GM21381 (cell line): ENCODE measurements at regions not wholly inside any gene's neighbourhood (a gene's known extent, or its start where the extent isn't known, plus 50 kb on each side); places are given as distances from the start of the nearest gene placed in this dataset.

Source experiments
- ATAC-seq: cut with Tn5 transposase; IDR thresholded peaks from one replicate; pipeline ENCODE4 v1.9.1; 2021; ENCODE audit warnings: mild to moderate bottlenecking, moderate library complexity; ENCODE audit not compliant: unreplicated experiment

- no peak for ATAC-seq
Observed at GRCh38 chr13:59176775-59177174, 987.0 kb downstream of the DIAPH3 start.

DNA sequence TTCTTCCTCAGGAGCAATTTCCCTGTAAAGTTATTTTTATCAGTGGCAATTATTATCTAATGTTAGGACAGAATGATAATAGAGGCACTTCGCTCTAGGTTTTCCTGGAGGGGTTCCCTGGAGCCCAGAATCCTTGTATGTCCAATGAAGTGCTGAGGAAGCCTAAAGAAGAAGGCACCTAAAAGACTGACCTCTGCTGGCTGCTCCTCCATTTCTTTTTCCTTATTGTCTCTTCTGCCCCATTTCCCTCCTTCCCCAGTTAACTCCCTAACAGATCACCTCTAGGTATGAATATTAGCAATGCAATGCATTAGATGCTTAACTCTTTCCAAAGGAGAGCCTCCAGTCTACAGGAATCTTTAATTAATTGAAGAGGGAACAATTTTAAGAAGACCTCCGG, 985.4 kb downstream of the DIAPH3 start:
- ATAC-seq = no peak

DNA sequence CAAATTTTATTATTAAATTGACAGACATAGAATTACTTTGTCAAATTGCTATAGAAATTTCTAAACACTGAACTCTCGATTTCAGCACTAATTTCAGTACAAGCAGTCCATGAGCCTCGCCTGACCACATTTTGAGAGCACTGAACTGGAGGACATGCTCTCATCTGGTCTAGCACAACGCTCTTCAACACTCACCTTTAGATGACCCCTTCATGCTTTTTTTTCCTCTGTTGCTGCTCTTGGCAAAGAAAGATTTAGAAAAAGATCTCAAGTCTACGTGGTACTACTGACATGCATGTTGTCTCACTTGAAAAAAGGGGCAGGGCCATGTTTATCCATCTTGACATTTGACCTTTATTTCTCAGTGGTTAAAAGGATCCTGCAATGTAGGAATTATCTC, 981.5 kb downstream of the DIAPH3 start:
- ATAC-seq = no peak

DNA sequence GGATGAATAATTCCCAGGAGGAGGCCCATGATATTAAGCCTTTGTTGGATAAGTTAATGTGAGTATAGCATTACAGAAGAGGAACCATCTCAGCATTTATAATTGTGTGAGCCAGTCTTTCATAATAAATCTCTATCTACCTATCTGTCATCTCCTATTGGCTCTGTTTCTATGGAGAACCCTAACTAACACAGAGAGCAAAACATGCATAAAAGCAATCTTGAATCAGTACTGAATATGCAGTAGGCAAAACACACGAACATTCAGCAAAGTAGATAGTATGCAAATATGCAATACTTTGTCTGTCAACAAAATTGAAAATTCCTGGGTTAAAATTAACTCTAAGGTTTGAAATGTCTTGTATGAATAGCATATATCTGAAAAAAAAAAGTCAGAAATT, 966.3 kb downstream of the DIAPH3 start:
- ATAC-seq = no peak

DNA sequence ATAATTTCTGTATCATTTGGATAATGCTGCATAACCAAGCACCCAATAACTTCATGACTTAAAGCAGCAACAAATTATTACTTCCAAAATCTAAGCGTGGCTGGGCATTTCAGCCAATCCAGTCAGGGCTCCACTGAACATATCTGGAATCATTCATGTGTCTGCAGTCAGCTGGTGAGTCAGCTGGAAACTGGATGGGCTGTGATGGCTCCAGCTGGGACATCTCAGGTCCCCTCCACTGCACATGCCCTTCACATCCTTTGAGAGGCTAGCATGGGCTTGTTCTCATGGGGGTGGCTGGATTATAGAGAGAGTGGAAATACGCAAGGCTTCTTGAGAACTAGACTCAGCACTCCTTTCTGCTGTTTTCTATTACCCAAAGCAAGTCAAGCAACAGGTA, 961.9 kb downstream of the DIAPH3 start:
- no peak for ATAC-seq

- no peak for ATAC-seq
Observed at GRCh38 chr13:59203855-59204254, 959.9 kb downstream of the DIAPH3 start.

DNA sequence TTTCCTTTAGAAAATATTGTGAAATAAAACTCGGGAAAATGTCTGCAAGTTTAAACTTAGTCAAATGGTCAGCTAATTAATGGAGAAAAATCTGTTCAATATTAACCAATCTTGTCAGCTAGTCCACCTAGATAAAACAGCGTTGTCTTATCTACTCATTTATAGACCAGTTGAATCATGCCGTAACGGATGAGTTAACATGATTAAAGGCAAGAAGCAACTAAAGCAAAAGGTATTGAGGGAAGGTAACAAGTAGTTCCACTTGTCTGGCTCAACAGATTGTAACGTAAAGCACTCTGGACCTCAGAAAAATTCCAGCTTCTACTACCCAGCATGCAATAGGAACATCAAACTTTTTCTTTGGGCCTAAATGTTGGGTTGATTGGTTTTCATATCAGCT, 958.2 kb downstream of the DIAPH3 start:
- ATAC-seq = no peak

GRCh38 chr13:59208405-59209195, 955.1 kb downstream of the DIAPH3 start:
- no peak for ATAC-seq

DNA sequence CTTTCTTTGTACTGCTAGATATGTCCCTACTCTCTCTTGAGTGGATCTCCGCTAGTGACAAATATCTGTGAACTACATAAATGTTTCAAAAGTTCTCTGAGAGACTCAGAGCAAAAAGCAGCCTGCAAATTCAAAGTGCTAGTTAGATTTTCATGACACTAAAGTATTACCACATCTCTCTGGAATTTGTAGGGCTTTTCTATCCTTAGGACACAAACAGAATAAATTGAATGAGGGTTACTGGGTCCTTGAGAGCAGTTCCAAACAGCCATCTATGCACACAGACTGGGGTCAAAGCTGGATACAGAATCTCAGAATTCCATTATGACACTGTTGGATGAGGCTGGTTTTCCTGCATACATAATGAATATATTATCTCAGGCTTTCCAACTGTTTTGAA, 953.2 kb downstream of the DIAPH3 start:
- ATAC-seq = no peak

- ATAC-seq = no peak
Observed at GRCh38 chr13:59211606-59212005, 952.1 kb downstream of the DIAPH3 start.

GRCh38 chr13:59229401-59229800, 934.3 kb downstream of the DIAPH3 start:
- no peak for ATAC-seq

- ATAC-seq = no peak
Observed at GRCh38 chr13:59229861-59230260, 933.9 kb downstream of the DIAPH3 start.

DNA sequence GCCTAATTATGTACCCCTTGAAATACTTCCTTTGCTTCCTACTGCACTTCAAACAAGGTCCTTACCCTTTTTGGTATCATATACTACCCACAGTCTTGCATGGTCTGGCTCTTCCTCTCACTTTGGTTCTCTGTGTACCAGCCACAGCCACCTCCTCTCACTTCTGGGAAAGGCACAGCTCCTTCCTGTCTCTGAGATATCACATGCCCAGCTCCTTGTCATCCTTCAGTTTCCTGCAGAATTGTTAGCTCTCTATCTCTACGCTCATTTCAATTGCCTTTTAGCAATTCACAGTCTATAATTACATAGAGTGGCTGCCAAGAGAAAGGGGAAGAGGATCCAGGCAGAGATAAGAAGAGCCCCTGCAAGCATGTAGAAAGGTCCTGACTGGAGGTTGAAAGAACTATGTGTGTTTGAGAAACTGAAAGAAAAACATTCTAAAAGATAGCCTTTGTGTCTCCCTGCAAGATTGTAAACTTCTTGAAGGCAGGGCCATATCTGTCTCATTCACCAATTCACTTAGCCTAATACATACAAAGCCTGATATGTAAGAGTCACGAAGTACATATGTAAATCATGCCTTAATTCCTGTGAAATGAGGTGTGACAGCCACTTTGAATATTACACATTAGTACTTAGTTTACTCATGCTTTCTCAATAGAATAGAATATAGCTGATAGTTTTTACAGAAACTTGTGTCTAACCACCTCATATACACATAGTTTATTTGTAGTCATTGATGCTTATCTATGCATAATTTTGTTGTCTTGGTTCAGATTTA, 933.1 kb downstream of the DIAPH3 start:
- no peak for ATAC-seq

GRCh38 chr13:59236309-59236919, 927.3 kb downstream of the DIAPH3 start:
- no peak for ATAC-seq

DNA sequence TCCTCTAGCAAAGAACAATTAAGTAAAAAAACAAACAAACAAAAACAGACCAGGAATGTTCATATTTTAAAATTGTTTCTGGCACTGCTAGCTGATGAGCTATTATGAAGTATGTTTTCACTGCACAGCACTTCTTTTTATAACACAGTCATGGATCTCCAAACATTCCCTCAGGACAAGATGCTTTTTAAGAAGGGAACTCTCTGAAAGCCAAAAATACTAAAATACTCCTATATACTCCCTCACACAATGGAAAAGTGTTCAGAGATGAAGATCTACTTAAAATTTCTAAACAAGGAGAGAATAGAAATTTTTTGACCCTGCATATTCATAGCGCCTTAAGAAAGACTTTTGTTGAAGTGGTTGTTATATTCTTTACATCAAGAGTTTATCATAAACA, 926.8 kb downstream of the DIAPH3 start:
- ATAC-seq = no peak

DNA sequence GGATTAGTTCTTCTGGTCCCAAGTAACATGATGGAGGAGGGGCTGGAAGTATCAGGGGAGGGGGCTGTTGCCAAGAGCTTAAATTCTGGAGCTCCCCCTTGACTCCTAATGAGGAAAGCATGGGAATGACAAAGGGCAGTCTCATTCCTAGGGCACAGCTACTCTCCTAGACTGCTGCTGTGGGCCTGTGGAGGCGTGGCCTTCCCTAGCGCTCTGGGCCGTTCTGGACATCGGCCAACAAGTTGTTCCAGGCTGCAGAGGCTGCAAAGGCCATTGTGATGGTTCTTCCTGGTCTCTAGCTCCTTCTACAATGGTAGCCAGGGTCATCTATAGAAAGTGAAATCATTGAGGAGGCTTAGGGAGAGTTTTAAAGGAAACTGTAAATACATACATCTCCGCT, 916.6 kb downstream of the DIAPH3 start:
- ATAC-seq = no peak

DNA sequence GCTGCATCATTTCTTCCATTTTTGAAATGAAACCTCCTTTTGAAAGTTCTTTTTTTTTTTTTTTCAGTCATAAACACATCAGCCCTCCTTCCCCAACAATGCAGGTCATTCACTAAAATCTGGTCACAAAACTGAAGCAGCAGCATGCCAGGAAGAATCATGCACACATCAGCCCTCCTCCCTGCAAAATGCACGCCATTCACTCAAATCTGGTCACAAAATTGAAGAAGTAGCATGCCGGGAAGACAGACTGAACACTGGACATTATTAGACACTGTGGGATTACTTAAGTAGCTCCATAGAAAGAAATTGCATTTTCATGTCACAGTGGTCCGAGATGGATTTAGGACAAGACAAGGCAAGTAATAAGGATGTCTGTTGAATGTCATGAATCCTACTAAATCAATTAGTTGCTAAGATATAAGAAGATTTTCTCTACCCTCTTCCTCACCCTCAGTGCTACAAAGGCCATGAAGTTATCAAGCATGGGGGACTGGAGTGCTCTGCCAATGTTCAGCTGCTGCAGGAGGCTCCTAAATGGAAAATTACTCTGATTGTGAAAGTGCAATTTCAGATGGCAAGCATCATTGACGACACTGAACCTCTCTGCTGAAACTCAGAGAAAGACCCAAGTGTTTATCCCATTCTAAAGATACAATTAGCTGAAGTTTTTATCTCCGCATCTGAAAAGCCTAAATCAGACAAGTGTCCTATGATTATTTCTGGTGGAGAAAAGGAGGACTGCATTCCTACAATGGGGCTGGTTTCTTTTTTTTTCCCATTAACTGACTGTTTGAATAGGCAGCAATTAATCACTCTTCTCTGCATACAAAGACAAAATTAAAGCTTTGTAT, 913.2 kb downstream of the DIAPH3 start:
- ATAC-seq = no peak

- no peak for ATAC-seq
Observed at GRCh38 chr13:59259165-59260000, 904.3 kb downstream of the DIAPH3 start.

- ATAC-seq = no peak
Observed at GRCh38 chr13:59261928-59262488, 901.7 kb downstream of the DIAPH3 start.

DNA sequence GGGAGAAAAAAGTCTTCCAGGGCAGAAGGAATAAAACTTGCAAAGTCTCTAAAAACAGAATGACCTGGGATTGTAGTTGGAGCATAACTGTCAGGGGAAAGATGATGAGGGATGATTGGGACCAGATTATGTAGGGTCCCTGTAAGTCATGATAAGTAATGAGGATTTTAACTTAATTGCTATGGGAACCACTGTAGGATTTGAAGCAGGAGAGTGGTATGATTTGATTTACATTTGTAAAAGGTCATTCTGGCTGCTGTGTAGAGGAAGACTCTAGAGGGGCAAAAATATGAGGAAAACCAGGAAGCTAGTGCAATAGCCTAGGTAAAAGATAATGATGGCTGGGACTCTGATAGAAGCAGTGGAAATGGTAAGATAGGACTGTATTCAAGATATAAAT, 900.2 kb downstream of the DIAPH3 start:
- no peak for ATAC-seq
